Mesodermal cell (in vitro differentiated cells): ENCODE measurements at regions not wholly inside any gene's neighbourhood (a gene's known extent, or its start where the extent isn't known, plus 50 kb on each side); places are given as distances from the start of the nearest gene placed in this dataset.

Source experiments
- H3K27ac ChIP-seq: 2 replicates; pipeline ENCODE4 v1.7.0; 2013; ENCODE audit warnings: mild to moderate bottlenecking, low read depth, low read length, moderate library complexity; ENCODE audit not compliant: severe bottlenecking
- H3K36me3 ChIP-seq: 2 replicates; pipeline ENCODE4 v1.7.1; 2013; ENCODE audit warnings: mild to moderate bottlenecking, low read length, moderate library complexity; ENCODE audit not compliant: control insufficient read depth, insufficient read depth
- H3K4me1 ChIP-seq: one replicate; pipeline ENCODE4 v1.7.1; 2013; ENCODE audit warnings: mild to moderate bottlenecking, low read length; ENCODE audit not compliant: insufficient read depth, control insufficient read depth, poor library complexity, severe bottlenecking
- H3K4me3 ChIP-seq: 2 replicates; pipeline ENCODE4 v1.7.0; 2013; ENCODE audit warnings: low read length, control low read depth, mild to moderate bottlenecking; ENCODE audit not compliant: insufficient read depth, poor library complexity, severe bottlenecking; ENCODE audit errors: extremely low read depth
- H3K9me3 ChIP-seq: 2 replicates; pipeline ENCODE4 v1.7.1; 2013; ENCODE audit warnings: mild to moderate bottlenecking, low read length, moderate library complexity; ENCODE audit not compliant: control insufficient read depth
- WGBS, 2 experiments: methylation state at CpG; one replicate each; pipeline ENCODE4 v1.1.5; 2013; ENCODE audit warnings: missing lambda C conversion rate in 2 of 2; ENCODE audit not compliant: insufficient coverage in 2 of 2; 5-methylcytosine and 5-hydroxymethylcytosine counted together

DNA sequence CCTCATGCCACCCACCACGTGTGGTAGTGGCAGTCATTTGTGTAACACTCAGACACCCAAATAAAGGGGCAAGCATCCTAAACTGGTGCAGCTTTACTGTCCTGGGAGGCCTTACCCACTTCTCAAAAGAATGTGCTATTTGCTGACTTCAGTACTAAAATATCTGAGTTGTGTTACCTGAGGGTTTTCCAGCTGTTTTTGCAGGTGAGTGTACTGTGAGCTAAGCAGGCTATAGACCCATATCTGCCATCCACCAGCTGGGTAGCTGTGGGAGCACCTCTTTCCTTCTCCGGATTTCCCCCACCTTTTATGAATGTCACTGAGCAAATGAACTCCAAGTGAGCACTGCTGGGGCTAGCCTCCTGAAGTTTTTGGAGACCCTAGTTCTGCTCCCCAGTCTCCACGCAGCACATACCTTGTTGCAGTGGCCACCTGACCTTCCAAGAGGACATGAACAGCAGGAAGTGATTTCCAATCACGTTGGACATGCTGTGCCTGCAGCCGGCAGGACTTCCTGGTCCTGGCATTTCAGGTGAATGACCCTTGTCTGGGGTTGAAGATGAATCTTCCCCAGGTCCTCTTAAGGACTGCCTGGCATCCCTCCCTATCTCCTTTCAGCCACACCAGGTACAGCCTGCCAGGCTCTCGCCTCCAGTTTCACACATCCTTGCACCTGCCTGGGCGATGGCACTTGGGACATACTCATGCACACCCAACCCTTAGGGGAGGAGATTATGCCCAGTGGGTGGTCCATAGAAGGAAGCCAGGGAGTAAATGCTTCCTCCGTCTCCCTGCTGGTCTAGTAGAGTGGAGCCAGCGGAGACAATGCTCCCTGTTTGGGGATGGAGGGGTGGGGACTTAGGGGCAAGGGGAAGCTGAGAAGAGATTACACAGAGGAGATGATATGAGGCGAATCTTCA lies 109.5 kb upstream of the SPATA13 start:
- Histone ChIP-seq H3K27ac (no peak overlapping the region), H3K9me3 (peaks cover 12% of the 10 kb centered on the region), H3K4me1 (no peaks in the 10 kb centered on the region), H3K4me3 (no peak overlapping the region), H3K36me3 (no peaks in the 10 kb centered on the region)
- WGBS, 2 experiments, result 77 to 84% methylated on average over 8 of the region's 10 CpGs

DNA sequence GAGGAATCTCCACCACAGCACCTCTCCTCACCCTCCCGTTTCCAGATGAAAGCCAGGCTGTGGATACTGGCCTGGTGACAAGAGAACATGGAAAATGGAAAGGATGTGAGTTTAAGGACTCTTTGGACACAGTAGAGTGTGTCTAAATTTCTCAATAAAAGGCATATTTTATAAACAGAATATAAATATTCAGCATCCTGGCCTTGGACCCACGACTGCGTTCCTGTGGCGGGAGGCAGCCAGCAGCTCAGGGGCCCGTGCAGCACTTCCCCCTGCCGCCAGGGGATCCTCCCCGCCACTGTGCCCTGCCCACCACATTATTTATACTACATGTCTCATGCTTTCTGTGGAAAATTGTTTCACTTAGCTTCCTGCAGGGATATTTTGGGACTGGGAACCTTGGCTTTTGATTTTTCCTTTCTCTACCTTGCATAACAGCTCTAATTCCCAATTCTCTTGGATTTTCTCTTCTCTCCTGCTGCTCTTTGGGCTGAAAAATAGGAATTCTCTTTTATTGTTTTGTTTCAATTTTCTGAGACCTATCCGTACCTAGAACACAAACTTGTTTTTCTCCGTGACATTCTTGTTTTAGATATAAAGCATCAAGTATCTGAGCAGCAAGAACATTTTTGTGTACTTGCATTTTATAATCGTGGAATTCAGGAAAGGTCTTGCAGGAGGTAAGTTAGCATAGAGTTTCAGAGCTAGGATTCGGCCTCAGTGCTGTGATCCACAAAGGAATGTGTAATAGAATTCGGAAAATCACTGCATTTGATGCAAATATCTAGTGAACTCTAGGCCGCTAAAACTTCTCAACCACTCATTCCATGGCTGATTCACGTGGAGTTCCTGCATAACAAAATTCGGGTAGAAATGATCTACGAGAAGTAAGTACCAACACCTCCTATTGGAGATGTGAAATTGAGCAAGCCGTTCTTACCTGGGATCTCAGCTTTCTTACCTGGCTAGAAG lies 107.7 kb upstream of the SPATA13 start:
- Histone ChIP-seq H3K4me1 (no peaks in the 10 kb centered on the region), H3K4me3 (no peak overlapping the region), H3K36me3 (no peaks in the 10 kb centered on the region), H3K9me3 (no peaks in the 10 kb centered on the region), H3K27ac (no peak overlapping the region)
- WGBS, 2 experiments, result 35 to 60% methylated on average over 4 to 7 of the region's 17 CpGs

DNA sequence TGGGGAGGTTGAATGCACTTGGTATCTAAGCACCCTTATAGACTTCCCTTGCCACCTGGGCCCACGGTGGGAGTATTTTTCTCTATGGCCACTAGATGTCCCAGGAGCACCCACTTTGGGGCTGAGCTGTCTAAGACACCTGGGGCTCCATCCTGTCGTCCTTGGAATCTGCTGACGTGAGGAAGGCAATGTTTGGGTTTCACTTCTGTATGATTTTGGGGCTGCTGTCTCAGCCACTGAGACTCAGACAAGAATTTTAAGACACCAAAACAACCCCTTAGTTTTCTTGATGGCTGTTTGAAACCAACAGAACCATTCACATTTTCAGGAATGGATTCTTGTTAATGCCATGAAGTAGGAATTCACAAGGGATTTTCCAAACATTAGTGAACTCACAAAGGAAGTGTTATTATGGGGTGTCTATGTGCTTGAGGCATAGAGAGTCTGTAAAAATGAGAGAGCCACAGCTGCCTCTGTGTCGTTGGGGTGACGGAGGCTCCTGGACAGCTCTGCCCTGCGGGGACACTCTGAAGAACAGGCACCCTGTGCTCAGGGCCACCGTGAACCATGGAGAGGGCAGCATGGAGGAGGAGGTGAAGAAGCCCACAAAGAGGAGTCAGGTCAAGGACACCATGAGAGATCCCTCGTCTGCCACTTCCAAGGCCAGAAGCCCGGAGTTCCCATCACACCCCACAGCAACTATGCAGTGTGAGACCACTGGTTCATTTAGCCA lies 106.8 kb upstream of the SPATA13 start:
- 75 to 93% methylated on average over 4 to 6 of the region's 9 CpGs for WGBS, 2 experiments
- no peak overlapping the region for H3K27ac ChIP-seq
- no peaks in the 10 kb centered on the region for H3K36me3 ChIP-seq
- no peak overlapping the region for H3K4me3 ChIP-seq
- H3K9me3 ChIP-seq, result no peaks in the 10 kb centered on the region
- no peaks in the 10 kb centered on the region for H3K4me1 ChIP-seq

DNA sequence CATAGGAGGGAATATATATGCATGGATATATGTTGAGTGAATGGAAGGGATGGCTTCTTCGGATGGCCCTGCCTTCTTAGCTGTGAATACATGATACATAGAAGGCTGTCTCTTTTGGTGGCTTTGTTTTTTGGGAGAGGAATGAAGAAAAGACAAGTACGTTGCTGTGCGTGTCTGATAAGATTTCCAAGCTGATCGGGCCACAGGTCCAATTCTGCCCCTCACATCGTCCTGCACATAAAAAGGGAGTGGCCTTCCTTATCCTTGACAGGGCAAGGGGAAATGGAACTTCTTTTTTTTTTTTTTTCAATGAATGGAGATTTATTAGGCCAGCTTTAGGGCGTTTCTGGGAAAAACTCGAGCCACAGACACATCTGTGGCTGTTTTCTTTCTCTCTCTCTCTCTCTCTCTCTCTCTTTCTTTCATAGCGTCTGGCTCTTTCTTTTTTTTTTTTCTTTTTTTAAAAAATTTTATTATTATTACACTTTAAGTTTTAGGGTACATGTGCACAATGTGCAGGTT lies 103.8 kb upstream of the SPATA13 start:
- Histone ChIP-seq H3K27ac (no peak overlapping the region), H3K36me3 (no peaks in the 10 kb centered on the region), H3K4me3 (no peak overlapping the region), H3K4me1 (no peaks in the 10 kb centered on the region), H3K9me3 (no peaks in the 10 kb centered on the region)
- 97% methylated on average over 5 to 6 of the region's 8 CpGs for WGBS, 2 experiments

DNA sequence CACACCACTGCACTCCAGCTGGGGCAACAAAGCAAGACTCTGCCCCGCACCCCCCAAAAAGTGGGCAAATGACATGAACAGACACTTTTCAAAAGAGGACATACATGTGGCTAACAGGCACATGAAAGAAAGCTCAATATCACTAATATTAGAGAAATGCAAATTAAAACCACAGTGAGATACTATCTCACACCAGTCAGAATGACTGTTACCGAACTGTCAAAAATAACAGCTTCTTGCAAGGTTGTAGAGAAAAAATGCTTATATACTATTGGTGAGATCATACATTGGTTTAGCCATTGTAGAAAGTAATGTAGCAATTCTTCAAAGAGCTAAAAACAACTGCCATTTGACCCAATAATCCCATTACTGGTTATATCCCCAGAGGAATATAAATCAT lies 99.5 kb upstream of the SPATA13 start:
- 83 to 100% methylated on average over 1 of the region's 2 CpGs for WGBS, 2 experiments
- no peaks in the 10 kb centered on the region for H3K4me1 ChIP-seq
- H3K4me3 ChIP-seq, result no peak overlapping the region
- H3K36me3 ChIP-seq, result no peaks in the 10 kb centered on the region
- no peaks in the 10 kb centered on the region for H3K9me3 ChIP-seq
- H3K27ac ChIP-seq, result no peak overlapping the region

DNA sequence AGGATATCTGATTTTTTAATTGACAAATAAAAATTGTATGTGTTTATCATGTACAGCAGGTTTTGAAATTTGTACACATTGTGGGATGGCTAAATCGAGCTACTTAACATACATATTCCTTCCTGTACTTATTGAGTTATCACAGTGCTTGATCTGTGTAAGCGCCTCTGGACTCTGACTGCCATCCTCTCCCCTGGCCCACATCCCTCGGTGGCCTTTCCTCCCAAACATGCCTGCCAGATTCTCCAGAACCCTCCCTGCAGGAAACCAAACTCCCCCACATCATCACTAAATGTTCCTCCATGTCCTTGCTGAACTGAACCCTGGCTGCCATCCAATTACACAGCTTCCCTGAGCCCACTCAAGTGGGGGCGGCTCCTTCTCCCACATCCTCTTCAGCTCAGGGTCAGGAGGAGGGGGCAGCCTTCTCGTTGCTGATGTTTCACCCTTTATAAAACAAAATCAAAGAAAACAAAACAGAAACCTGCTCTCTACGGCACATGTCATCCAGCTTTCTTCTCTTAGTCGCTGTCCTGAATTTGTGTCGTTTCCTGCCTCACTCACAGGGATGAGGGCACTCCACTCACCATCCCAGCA lies 97.1 kb upstream of the SPATA13 start:
- Histone ChIP-seq H3K4me3 (no peak overlapping the region), H3K9me3 (no peaks in the 10 kb centered on the region), H3K27ac (no peak overlapping the region), H3K36me3 (no peaks in the 10 kb centered on the region), H3K4me1 (peaks cover 3% of the 10 kb centered on the region)
- 91 to 93% methylated on average over 6 to 7 of the region's 8 CpGs for WGBS, 2 experiments

DNA sequence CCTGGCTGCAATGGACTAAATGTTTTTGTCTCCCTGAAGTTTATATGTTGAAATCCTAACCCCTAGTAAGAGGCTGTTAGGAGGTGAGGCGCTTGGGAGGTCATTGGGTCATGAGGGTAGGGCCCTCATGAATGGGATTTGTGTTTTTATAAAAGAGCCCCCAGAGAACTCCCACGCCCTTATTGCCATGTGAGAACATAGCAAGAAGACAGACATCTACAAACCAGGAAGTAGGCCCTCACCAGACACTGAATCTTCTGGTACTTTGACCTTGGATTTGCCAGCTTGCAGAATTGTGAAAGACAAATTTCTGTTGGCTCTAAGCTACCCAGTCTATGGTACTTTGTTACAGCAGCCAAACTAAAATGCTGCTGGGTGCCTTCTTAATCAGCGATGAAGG lies 96.1 kb upstream of the SPATA13 start:
- H3K27ac ChIP-seq, result no peak overlapping the region
- no peak overlapping the region for H3K4me3 ChIP-seq
- peaks cover 3% of the 10 kb centered on the region for H3K4me1 ChIP-seq
- no peaks in the 10 kb centered on the region for H3K36me3 ChIP-seq
- WGBS, 2 experiments, result 83% methylated on average over 2 of the region's 3 CpGs; no CpG with 5 or more reads in 1 of the 2 experiments
- no peaks in the 10 kb centered on the region for H3K9me3 ChIP-seq

DNA sequence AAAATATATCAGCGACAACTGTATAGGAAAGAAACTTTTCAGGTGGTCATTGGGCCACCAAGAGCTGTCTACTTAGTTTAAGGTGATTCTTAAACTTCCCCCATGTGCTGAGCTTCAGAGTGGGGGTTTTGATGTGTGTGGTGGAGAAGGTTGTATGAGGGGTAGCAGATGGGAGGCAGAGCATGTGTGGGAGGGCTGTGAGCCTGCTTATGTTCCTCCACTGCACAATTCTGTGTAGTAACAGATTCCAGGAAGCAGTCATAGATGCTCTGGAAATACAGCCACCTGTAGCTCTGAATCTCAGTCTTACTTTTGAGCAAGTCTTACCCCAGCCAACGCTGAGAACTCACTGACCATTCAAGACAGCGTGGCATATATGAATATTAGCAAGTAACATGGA lies 95.3 kb upstream of the SPATA13 start:
- Histone ChIP-seq H3K36me3 (no peaks in the 10 kb centered on the region), H3K4me3 (no peak overlapping the region), H3K9me3 (no peaks in the 10 kb centered on the region), H3K4me1 (peaks cover 3% of the 10 kb centered on the region), H3K27ac (no peak overlapping the region)
- 100% methylated on average over 1 of the region's 3 CpGs; no CpG with 5 or more reads in 1 of the 2 experiments for WGBS, 2 experiments

DNA sequence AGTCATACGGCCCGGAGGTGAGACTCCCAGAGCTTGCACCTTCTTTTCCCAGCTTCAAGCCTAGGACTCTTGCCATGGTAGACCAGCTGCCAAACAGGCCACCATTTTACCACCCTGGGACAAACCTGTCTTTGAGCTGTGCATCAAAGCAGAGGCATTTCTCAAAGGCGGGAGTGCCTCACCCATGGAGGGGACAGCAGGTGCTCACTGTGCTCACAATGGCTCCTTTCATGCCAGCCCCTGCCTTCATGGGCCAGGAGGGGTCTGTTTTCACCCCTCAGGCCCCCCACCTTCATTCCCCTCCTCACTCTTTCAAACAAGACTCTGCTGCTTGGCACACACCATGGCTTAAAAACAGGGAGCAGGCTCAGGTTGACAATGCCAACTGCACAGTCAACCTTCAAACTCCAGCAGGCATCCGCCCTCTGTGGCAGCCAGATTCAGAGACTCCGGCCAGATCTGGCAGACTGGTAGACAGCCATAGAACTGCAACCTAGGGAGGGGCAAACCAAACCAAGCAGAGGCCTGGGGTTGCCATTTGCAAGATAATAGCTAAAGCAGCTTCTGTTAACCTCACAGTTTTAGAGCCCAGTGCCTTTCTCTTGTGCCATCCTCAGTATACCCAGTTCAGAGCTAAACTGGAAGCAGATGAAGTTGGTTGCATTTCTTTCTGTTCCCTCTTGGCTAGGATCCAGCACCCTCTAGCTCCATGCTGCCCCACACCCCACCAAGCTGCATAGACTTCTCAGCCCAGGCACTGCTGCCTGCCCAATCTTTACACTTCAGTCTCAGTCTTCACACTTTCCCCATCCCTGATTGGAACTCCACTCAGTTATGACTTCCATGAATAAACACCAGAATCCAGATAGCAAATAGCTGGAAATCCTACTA lies 93.9 kb upstream of the SPATA13 start:
- Histone ChIP-seq H3K4me3 (no peak overlapping the region), H3K36me3 (no peaks in the 10 kb centered on the region), H3K9me3 (no peaks in the 10 kb centered on the region), H3K4me1 (peaks cover 5% of the 10 kb centered on the region), H3K27ac (no peak overlapping the region)
- 81 to 93% methylated on average over 4 to 5 of the region's 5 CpGs for WGBS, 2 experiments
